Neural progenitor cell (in vitro differentiated cells): ENCODE measurements at regions not wholly inside any gene's neighbourhood (a gene's known extent, or its start where the extent isn't known, plus 50 kb on each side); places are given as distances from the start of the nearest gene placed in this dataset.

Experiments
- DNase-seq: peaks from one replicate; pipeline ENCODE4 v3.0.0-alpha.2; 2016; ENCODE audit warnings: low spot score
- H2AFZ ChIP-seq: fragments of 200-600 bp; sonication (generic); replicated peaks from 2 replicates; pipeline ENCODE4 v1.6.1; 2016; ENCODE audit warnings: antibody characterized with exemption
- H3F3A ChIP-seq: fragments of 200-600 bp; sonication (generic); 2 replicates; pipeline ENCODE4 v1.6.1; 2016; ENCODE audit warnings: antibody characterized with exemption, low read depth
- H3K27ac ChIP-seq: fragments of 200-600 bp; sonication (generic); 2 replicates; pipeline ENCODE4 v1.5.1; 2016; ENCODE audit warnings: mild to moderate bottlenecking
- H3K27me3 ChIP-seq: fragments of 200-600 bp; sonication (generic); 2 replicates; pipeline ENCODE4 v1.6.1; 2016; ENCODE audit warnings: mild to moderate bottlenecking, moderate library complexity
- H3K36me3 ChIP-seq: fragments of 200-600 bp; sonication (generic); 2 replicates; pipeline ENCODE4 v1.5.1; 2016
- H3K4me1 ChIP-seq: fragments of 200-600 bp; sonication (generic); 2 replicates; pipeline ENCODE4 v1.6.1; 2016; ENCODE audit warnings: mixed run types
- H3K4me2 ChIP-seq: fragments of 200-600 bp; sonication (generic); 2 replicates; pipeline ENCODE4 v1.6.1; 2016
- H3K4me3 ChIP-seq: fragments of 200-600 bp; sonication (generic); 2 replicates; pipeline ENCODE4 v1.5.1; 2016
- H3K79me2 ChIP-seq: fragments of 200-600 bp; sonication (generic); 2 replicates; pipeline ENCODE4 v1.6.1; 2016; ENCODE audit warnings: low read depth
- H3K9ac ChIP-seq: fragments of 200-600 bp; sonication (generic); 2 replicates; pipeline ENCODE4 v1.6.1; 2016
- H3K9me3 ChIP-seq: fragments of 200-600 bp; sonication (generic); 2 replicates; pipeline ENCODE4 v1.5.1; 2016; ENCODE audit warnings: low read depth
- H4K20me1 ChIP-seq: fragments of 200-600 bp; sonication (generic); 2 replicates; pipeline ENCODE4 v1.6.1; 2016; ENCODE audit warnings: low read depth
- H3K27ac Mint-ChIP-seq: 3 replicates; pipeline ENCODE4 v1.8.0; 2021; ENCODE audit warnings: mixed read lengths
- H3K27me3 Mint-ChIP-seq: 2 replicates; pipeline ENCODE4 v1.8.0; 2022; ENCODE audit warnings: low read depth, mild to moderate bottlenecking, inconsistent platforms, moderate library complexity, mixed read lengths; ENCODE audit not compliant: insufficient read depth
- H3K36me3 Mint-ChIP-seq: 3 replicates; pipeline ENCODE4 v1.8.0; 2021; ENCODE audit warnings: mixed read lengths
- H3K4me1 Mint-ChIP-seq: 3 replicates; pipeline ENCODE4 v1.8.0; 2021; ENCODE audit warnings: mixed read lengths
- H3K4me3 Mint-ChIP-seq: 3 replicates; pipeline ENCODE4 v1.8.0; 2021; ENCODE audit warnings: mild to moderate bottlenecking, moderate library complexity, mixed read lengths
- H3K9me3 Mint-ChIP-seq: 3 replicates; pipeline ENCODE4 v1.8.0; 2020; ENCODE audit warnings: mixed read lengths
- EZH2 ChIP-seq: fragments of 200-600 bp; sonication (generic); IDR thresholded peaks from 2 replicates; pipeline ENCODE4 v1.6.1; 2017; ENCODE audit warnings: antibody characterized with exemption, mild to moderate bottlenecking, moderate library complexity
- EZH2phosphoT487 ChIP-seq: fragments of 200-600 bp; sonication (generic); IDR thresholded peaks from 2 replicates; pipeline ENCODE4 v1.6.1; 2017; ENCODE audit warnings: antibody characterized with exemption
- TF ChIP-seq, protein P1 (sequence below): fragments of 200-600 bp; sonication (generic); IDR thresholded peaks from 2 replicates; pipeline ENCODE4 v1.5.1; 2017; ENCODE audit warnings: antibody characterized with exemption, mild to moderate bottlenecking

GRCh38 chr7:24063721-24064120, 220.3 kb upstream of the NPY start:
- no peak overlapping the region for H3K9ac ChIP-seq
- no peak overlapping the region for H3K4me3 Mint-ChIP-seq
- no peak overlapping the region for H3K4me2 ChIP-seq
- H3K27ac ChIP-seq = no peak overlapping the region
- H4K20me1 ChIP-seq = no peaks in the 10 kb centered on the region
- no peak for DNase-seq
- H3K9me3 Mint-ChIP-seq = peaks cover 2% of the 10 kb centered on the region
- no peaks in the 10 kb centered on the region for H3K9me3 ChIP-seq
- no peaks in the 10 kb centered on the region for H3K36me3 Mint-ChIP-seq
- TF ChIP-seq, protein P1, sequence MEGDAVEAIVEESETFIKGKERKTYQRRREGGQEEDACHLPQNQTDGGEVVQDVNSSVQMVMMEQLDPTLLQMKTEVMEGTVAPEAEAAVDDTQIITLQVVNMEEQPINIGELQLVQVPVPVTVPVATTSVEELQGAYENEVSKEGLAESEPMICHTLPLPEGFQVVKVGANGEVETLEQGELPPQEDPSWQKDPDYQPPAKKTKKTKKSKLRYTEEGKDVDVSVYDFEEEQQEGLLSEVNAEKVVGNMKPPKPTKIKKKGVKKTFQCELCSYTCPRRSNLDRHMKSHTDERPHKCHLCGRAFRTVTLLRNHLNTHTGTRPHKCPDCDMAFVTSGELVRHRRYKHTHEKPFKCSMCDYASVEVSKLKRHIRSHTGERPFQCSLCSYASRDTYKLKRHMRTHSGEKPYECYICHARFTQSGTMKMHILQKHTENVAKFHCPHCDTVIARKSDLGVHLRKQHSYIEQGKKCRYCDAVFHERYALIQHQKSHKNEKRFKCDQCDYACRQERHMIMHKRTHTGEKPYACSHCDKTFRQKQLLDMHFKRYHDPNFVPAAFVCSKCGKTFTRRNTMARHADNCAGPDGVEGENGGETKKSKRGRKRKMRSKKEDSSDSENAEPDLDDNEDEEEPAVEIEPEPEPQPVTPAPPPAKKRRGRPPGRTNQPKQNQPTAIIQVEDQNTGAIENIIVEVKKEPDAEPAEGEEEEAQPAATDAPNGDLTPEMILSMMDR = no peak
- TF ChIP-seq EZH2 (no peak), EZH2phosphoT487 (no peak)
- no peaks in the 10 kb centered on the region for H3K79me2 ChIP-seq
- no peaks in the 10 kb centered on the region for H3K36me3 ChIP-seq
- peaks cover 2% of the 10 kb centered on the region for H3K27me3 Mint-ChIP-seq
- H3K27me3 ChIP-seq = no peaks in the 10 kb centered on the region
- no peaks in the 10 kb centered on the region for H3K4me1 Mint-ChIP-seq
- H3K27ac Mint-ChIP-seq = no peak overlapping the region
- no peaks in the 10 kb centered on the region for H3F3A ChIP-seq
- no peak overlapping the region for H3K4me3 ChIP-seq
- H2AFZ ChIP-seq = no peak overlapping the region
- H3K4me1 ChIP-seq = no peaks in the 10 kb centered on the region

DNA sequence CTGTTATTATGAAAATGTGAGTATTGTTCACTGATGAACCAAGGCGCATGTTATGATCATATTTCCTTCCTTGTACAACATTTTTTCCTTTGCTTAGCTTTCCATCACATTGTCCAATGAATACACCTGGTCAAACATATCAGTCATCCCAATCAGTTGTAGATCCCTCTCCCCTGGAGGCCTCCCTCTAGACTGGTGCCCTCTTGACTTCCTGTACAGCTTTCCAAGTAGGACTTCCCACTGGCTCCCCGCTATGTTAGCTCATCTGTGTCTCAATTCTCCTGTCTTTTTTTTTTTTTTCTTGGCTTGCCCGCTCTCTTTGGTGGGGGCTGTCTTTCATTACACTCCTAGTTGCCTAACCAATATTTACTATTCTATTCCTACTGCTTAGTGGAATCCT, 214.2 kb upstream of the NPY start:
- H3F3A ChIP-seq = no peaks in the 10 kb centered on the region
- H3K4me1 ChIP-seq = no peaks in the 10 kb centered on the region
- no peaks in the 10 kb centered on the region for H3K27me3 ChIP-seq
- H3K9me3 ChIP-seq = no peaks in the 10 kb centered on the region
- H2AFZ ChIP-seq = no peak overlapping the region
- H3K36me3 ChIP-seq = no peaks in the 10 kb centered on the region
- Mint-ChIP-seq H3K4me3 (no peak overlapping the region), H3K27me3 (no peaks in the 10 kb centered on the region), H3K4me1 (peaks cover 7% of the 10 kb centered on the region), H3K27ac (no peak overlapping the region), H3K9me3 (no peaks in the 10 kb centered on the region), H3K36me3 (no peaks in the 10 kb centered on the region)
- no peaks in the 10 kb centered on the region for H3K79me2 ChIP-seq
- H4K20me1 ChIP-seq = no peaks in the 10 kb centered on the region
- H3K27ac ChIP-seq = no peak overlapping the region
- H3K4me3 ChIP-seq = no peak overlapping the region
- no peak overlapping the region for H3K9ac ChIP-seq
- H3K4me2 ChIP-seq = no peak overlapping the region
- DNase-seq = no peak
- TF ChIP-seq, protein P1 = no peak
- TF ChIP-seq EZH2 (no peak), EZH2phosphoT487 (no peak)

DNA sequence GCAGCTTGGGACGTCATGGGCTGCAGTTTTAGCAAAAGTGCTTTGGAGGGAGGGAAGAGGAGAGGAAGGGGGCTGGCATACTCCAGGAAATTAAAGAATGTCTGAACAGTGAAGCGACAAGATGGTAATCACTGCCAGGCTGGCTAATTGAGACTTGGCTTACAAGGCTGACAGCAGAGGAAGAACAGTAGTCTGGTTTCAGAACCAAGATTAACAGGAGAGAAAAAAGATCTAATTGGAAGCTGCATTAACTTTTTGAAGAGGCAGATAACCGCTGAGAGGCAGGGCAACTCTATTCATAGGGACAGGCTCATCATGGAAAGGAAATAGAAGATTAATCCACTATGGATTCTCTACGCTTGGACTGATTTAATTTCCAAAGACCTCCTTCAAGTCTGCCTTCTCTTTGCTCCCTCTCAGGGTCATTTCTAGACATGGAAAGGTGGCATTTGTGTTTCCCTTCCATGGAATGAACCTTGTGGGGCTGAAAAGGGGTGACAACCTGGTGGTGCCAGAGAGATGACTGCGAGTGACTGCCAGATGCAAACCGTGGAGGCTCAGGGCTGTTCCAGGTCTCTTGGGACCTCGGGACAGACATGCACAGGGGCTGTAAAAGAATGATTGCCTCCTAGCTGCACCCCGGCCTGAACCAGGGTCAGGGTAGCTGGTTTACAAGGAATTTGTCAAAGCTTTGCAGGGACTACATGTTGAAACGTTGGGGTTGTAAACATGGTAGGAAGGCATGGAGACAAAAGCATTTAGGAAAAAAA, 210.2 kb upstream of the NPY start:
- no peak overlapping the region for H3K9ac ChIP-seq
- peaks cover 7% of the 10 kb centered on the region for H3K4me1 Mint-ChIP-seq
- no peaks in the 10 kb centered on the region for H3K4me1 ChIP-seq
- H3K79me2 ChIP-seq = no peaks in the 10 kb centered on the region
- H3K9me3 Mint-ChIP-seq = no peaks in the 10 kb centered on the region
- TF ChIP-seq EZH2phosphoT487 (no peak), EZH2 (no peak)
- no peak for DNase-seq
- no peak overlapping the region for H3K27ac Mint-ChIP-seq
- H3K4me2 ChIP-seq = no peak overlapping the region
- H3K27me3 ChIP-seq = no peaks in the 10 kb centered on the region
- H3K36me3 ChIP-seq = no peaks in the 10 kb centered on the region
- H2AFZ ChIP-seq = peak overlapping the region; percentile 50
- H3K9me3 ChIP-seq = no peaks in the 10 kb centered on the region
- H3K4me3 ChIP-seq = no peak overlapping the region
- no peak overlapping the region for H3K4me3 Mint-ChIP-seq
- H4K20me1 ChIP-seq = no peaks in the 10 kb centered on the region
- H3K27me3 Mint-ChIP-seq = no peaks in the 10 kb centered on the region
- H3K36me3 Mint-ChIP-seq = no peaks in the 10 kb centered on the region
- no peak overlapping the region for H3K27ac ChIP-seq
- no peaks in the 10 kb centered on the region for H3F3A ChIP-seq

GRCh38 chr7:24075426-24075810, 208.6 kb upstream of the NPY start:
- Histone ChIP-seq H3K27ac (no peak overlapping the region), H3K4me1 (no peaks in the 10 kb centered on the region), H4K20me1 (no peaks in the 10 kb centered on the region), H3K27me3 (no peaks in the 10 kb centered on the region), H3K4me3 (no peak overlapping the region), H2AFZ (no peak overlapping the region), H3K36me3 (no peaks in the 10 kb centered on the region), H3K9ac (no peak overlapping the region), H3K4me2 (no peak overlapping the region), H3F3A (no peaks in the 10 kb centered on the region), H3K9me3 (no peaks in the 10 kb centered on the region), H3K79me2 (no peaks in the 10 kb centered on the region)
- TF ChIP-seq EZH2phosphoT487 = no peak
- TF ChIP-seq, protein P1 = no peak
- TF ChIP-seq EZH2 = no peak
- H3K27ac Mint-ChIP-seq = no peak overlapping the region
- H3K4me1 Mint-ChIP-seq = peaks cover 7% of the 10 kb centered on the region
- H3K4me3 Mint-ChIP-seq = no peak overlapping the region
- no peaks in the 10 kb centered on the region for H3K36me3 Mint-ChIP-seq
- no peaks in the 10 kb centered on the region for H3K27me3 Mint-ChIP-seq
- no peaks in the 10 kb centered on the region for H3K9me3 Mint-ChIP-seq
- DNase-seq = no peak
